ENCODE measurements at regions not wholly inside any gene's neighbourhood (a gene's known extent, or its start where the extent isn't known, plus 50 kb on each side); places are given as distances from the start of the nearest gene placed in this dataset.

GRCh38 chr18:47602273-47602897, 328.1 kb downstream of the SMAD2 start:
- Histone ChIP-seq H3K4me1 (no peaks in the 10 kb centered on the region), H3K36me3 (no peaks in the 10 kb centered on the region), H3K4me3 (no peak overlapping the region), H3K27ac (no peak overlapping the region), H3K27me3 (peaks cover 0 to 4% (median 0%) of the 10 kb centered on the region in 3 donors), H3K9me3 (no peaks in the 10 kb centered on the region)
- TF ChIP-seq CTCF (IDR thresholded peaks at IDR 0.05 in 4 of 5, conservative IDR thresholded peaks at IDR 0.05 in 1 of 5) (no peak), POLR2A (IDR thresholded peaks at IDR 0.05) (no peak)
- intact Hi-C loops (cut with DNase I; ENCODE audit: low total_unique reads) = no loop called here
- in situ Hi-C loops (cut with MboI; ENCODE audit: low sequenced_read_pairs in 4 of 4) = no loop called here
- ATAC-seq (no peak), DNase-seq (no peak)

GRCh38 chr18:47601581-47602272, 328.7 kb downstream of the SMAD2 start:
- H3K27me3 ChIP-seq = peaks cover 0 to 4% (median 0%) of the 10 kb centered on the region in 3 donors
- H3K36me3 ChIP-seq = no peaks in the 10 kb centered on the region
- no peaks in the 10 kb centered on the region for H3K9me3 ChIP-seq
- TF ChIP-seq POLR2A (IDR thresholded peaks at IDR 0.05) (no peak), CTCF (IDR thresholded peaks at IDR 0.05 in 4 of 5, conservative IDR thresholded peaks at IDR 0.05 in 1 of 5) (no peak)
- no peak overlapping the region for H3K4me3 ChIP-seq
- in situ Hi-C loops (cut with MboI; ENCODE audit: low sequenced_read_pairs in 4 of 4) = no loop called here
- ATAC-seq = no peak
- no peak overlapping the region for H3K27ac ChIP-seq
- DNase-seq = no peak
- H3K4me1 ChIP-seq = no peaks in the 10 kb centered on the region
- intact Hi-C loops (cut with DNase I; ENCODE audit: low total_unique reads) = no loop called here

GRCh38 chr18:47595831-47596501, 334.5 kb downstream of the SMAD2 start:
- Histone ChIP-seq H3K36me3 (no peaks in the 10 kb centered on the region), H3K27ac (no peak overlapping the region), H3K9me3 (no peaks in the 10 kb centered on the region), H3K27me3 (peaks cover 20 to 41% (median 27%) of the 10 kb centered on the region in 3 donors), H3K4me3 (no peak overlapping the region), H3K4me1 (no peaks in the 10 kb centered on the region)
- in situ Hi-C loops (cut with MboI; ENCODE audit: low sequenced_read_pairs in 4 of 4) (no loop called here), intact Hi-C loops (cut with DNase I; ENCODE audit: low total_unique reads) (no loop called here)
- no peak for DNase-seq
- no peak for ATAC-seq
- TF ChIP-seq POLR2A (IDR thresholded peaks at IDR 0.05) = no peak
- no peak for TF ChIP-seq CTCF (IDR thresholded peaks at IDR 0.05 in 4 of 5, conservative IDR thresholded peaks at IDR 0.05 in 1 of 5)

- Histone ChIP-seq H3K4me1 (no peaks in the 10 kb centered on the region), H3K4me3 (peak overlapping the region in 3 of 4 donors; percentile 11 to 31 (median 13)), H3K36me3 (no peaks in the 10 kb centered on the region), H3K9me3 (no peaks in the 10 kb centered on the region), H3K27ac (no peak overlapping the region), H3K27me3 (peaks cover 20 to 41% (median 27%) of the 10 kb centered on the region in 3 donors)
- no peak for TF ChIP-seq POLR2A (IDR thresholded peaks at IDR 0.05)
- TF ChIP-seq CTCF (IDR thresholded peaks at IDR 0.05 in 4 of 5, conservative IDR thresholded peaks at IDR 0.05 in 1 of 5) = no peak
- intact Hi-C loops (cut with DNase I; ENCODE audit: low total_unique reads) = no loop called here
- in situ Hi-C loops (cut with MboI; ENCODE audit: low sequenced_read_pairs in 4 of 4) = no loop called here
- DNase-seq (no peak), ATAC-seq (no peak)
Observed at GRCh38 chr18:47594621-47595086, 335.8 kb downstream of the SMAD2 start.

Data from gastrocnemius medialis (tissue), 4 donors.